K562 (cell line): ENCODE measurements at regions not wholly inside any gene's neighbourhood (a gene's known extent, or its start where the extent isn't known, plus 50 kb on each side); places are given as distances from the start of the nearest gene placed in this dataset.

Source experiments
- CHD7 ChIP-seq: fragments of 200-600 bp; sonication (generic); IDR thresholded peaks from one replicate; pipeline ENCODE4 v1.6.1; 2012; ENCODE audit warnings: mild to moderate bottlenecking, low read depth, low read length, inconsistent platforms

- no peak for TF ChIP-seq CHD7
- TF ChIP-seq, all 486 proteins: peak for 0
Measured at GRCh38 chr13:76816394-76816793, 69.8 kb downstream of the KCTD12 start (continued).
